T47D (cell line): ENCODE measurements at regions not wholly inside any gene's neighbourhood (a gene's known extent, or its start where the extent isn't known, plus 50 kb on each side); places are given as distances from the start of the nearest gene placed in this dataset.

Source experiments
- DNase-seq, 2 experiments: peaks; one replicate each; pipeline versions ENCODE4 v3.0.0 to v3.0.0-alpha.2; 2011 to 2012; ENCODE audit warnings: low read depth in 1 of 2, low spot score in 1 of 2
- JUND ChIP-seq: IDR thresholded peaks from 2 replicates; pipeline ENCODE4 v1.6.1; 2012; ENCODE audit warnings: low read depth
- in situ Hi-C: cut with HindIII; loops from 2 replicates; pipeline ENCODE4 v1.10.0; 2016; ENCODE audit warnings: low sequenced_read_pairs, low pct_unique_long_range_greater_than_20kb

- in situ Hi-C loops, result no loop called here
- no peak for DNase-seq
- TF ChIP-seq JUND, result no peak
These were observed 76.4 kb upstream of the BCL11A start for GRCh38 chr2:60629801-60630385.

DNA sequence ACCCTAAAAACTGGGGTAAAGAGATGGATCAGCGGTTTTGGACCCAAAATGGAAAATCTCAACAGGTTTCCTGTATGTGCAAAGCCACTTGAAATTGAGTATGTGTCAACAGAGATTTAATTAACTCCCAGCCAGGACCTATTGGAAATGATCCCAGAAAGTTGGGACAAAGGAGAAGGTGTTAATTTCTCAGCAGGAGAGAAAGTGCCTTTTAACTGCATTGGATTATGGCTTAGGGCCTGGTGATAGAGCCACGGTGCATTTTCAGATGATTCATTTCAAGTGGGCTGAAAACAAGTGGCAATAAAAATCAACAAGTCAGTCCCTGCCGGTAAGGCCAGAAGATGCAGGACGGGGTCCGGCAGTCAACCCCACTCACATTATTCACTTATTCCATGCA is 80.2 kb upstream of the BCL11A start:
- TF ChIP-seq JUND, result no peak
- no peak for DNase-seq
- in situ Hi-C loops, result no loop called here

DNA sequence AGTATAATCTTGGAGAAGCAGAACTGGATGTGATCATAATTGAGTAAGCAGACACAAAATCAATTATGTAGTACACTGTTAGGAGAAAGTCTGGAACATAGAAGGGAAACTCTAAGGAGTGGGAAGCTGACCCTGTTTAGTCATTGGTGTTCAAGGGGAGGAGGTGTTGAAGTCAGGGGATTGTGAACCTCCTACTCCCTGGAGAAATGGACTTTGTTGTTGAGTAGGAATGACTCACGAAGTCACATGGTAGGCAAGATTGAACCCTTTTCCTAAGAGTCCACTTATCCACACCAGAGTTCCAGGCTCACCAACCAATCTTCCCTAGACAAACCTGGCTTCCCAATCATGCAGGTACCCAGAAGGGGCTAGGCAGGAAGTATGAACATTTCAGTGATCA is 81.0 kb upstream of the BCL11A start:
- no peak for DNase-seq
- in situ Hi-C loops, result no loop called here
- TF ChIP-seq JUND, result no peak

GRCh38 chr2:60641811-60642788 is 88.6 kb upstream of the BCL11A start:
- in situ Hi-C loops, result no loop called here
- peak; percentile 4 to 44 for DNase-seq
- TF ChIP-seq JUND, result no peak

GRCh38 chr2:60643747-60644146 is 90.3 kb upstream of the BCL11A start:
- no peak for DNase-seq
- in situ Hi-C loops, result no loop called here
- TF ChIP-seq JUND, result no peak

DNA sequence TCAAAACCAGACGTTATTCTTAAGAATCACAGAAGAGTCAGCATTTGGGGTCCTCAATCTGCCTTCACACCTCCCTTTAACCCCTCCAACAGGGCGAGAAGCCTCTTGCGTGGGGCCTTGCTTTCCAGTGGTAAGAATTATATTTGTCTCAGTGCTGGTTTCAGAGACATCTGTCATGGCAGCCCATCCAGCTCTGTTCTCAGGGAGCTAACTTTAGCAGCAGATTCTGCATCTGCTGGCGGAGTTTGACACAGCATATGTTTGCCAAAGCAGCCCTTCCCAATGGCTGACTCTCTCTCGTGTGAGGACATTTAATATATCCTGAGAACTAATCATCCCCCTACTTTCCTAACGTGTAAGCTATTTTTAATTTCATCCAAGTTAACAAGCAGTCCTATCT is 91.5 kb upstream of the BCL11A start:
- DNase-seq, result no peak
- no peak for TF ChIP-seq JUND
- in situ Hi-C loops, result no loop called here

GRCh38 chr2:60648191-60648590 is 94.7 kb upstream of the BCL11A start:
- in situ Hi-C loops, result no loop called here
- DNase-seq, result no peak
- TF ChIP-seq JUND, result no peak

- no peak for TF ChIP-seq JUND
- DNase-seq, result no peak
- in situ Hi-C loops, result no loop called here
These were observed 96.3 kb upstream of the BCL11A start for GRCh38 chr2:60649721-60650120.

DNA sequence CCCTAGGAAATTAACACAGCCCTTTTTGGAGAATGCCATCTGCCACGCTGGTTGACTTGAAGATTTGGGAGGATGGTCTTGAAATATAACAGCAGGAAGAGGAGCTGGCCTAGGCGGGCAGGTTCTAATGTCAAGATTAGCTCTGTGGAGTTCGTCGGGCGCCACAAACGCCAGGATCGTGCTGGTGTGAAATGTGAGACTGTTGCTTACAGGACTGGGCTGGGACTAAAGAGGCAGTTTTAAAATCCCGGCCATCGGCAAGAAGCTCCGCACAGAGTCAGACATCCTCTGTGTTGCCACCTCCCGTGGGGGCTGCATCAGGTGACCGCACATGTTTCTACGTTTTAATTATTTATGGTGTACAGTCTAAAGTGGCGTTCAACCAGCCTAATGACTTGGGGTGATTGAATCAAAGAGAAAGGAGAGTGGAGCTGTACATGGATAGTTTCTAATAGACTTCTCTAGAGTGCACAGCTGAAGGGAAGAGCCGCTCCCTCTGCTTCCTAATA is 99.4 kb upstream of the BCL11A start:
- DNase-seq, result peak in 1 of 2 experiments; percentile 12
- TF ChIP-seq JUND, result no peak
- in situ Hi-C loops, result no loop called here

GRCh38 chr2:60657673-60658072 is 98.4 kb upstream of the PAPOLG start:
- DNase-seq, result no peak
- in situ Hi-C loops, result no loop called here
- no peak for TF ChIP-seq JUND

DNA sequence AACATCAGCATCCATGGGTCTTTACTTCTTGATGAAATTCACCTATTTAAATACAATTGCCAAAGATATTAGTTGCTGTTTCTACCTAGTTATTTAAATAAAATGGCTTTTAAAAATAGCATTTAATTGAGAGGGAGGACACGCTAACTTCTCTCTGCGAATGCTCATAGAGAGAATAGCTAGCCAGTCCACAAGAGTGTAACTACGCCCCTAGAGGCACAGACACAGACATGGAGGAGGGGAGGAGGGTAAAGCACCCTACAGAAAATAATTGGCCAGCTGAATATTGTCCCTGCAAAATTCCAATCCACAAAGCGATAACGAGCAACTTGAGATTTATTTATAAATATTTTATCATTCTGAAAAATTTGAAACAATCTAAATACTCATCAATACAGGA is 97.0 kb upstream of the PAPOLG start:
- in situ Hi-C loops, result no loop called here
- TF ChIP-seq JUND, result no peak
- DNase-seq, result no peak

- DNase-seq, result no peak
- in situ Hi-C loops, result no loop called here
- no peak for TF ChIP-seq JUND
These were observed 94.9 kb upstream of the PAPOLG start for GRCh38 chr2:60661073-60661738.

DNA sequence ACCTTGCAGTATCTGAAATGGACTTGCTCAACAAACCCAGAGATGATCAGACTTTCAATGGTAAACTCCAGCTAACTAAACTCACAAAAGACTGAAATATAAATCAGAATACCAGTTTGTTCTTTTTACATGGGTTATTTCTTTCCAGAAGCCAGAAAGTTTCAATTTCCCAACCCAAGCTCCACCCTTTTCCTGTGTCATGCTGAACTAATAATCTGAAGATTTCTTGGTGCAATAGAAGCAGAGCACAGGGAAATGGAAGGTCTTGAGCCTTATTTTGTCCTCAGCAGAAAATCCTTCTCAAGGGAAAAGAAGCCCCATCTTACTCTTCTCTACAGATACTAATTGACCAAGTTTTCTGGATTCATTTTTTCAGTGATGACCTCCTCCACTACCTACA is 93.3 kb upstream of the PAPOLG start:
- in situ Hi-C loops, result no loop called here
- DNase-seq, result no peak
- no peak for TF ChIP-seq JUND
